ENCODE measurements at regions not wholly inside any gene's neighbourhood (a gene's known extent, or its start where the extent isn't known, plus 50 kb on each side); places are given as distances from the start of the nearest gene placed in this dataset.

- no peak for TF ChIP-seq CTCF (IDR thresholded peaks at IDR 0.05; ENCODE audit: low read depth, low read length)
- in situ Hi-C loops (cut with HindIII; ENCODE audit: low sequenced_read_pairs) = no loop called here
- H3K4me3 ChIP-seq (ENCODE audit: low read depth, low read length) = no peak overlapping the region
- DNase-seq (ENCODE audit: low read depth, low spot score) = no peak
These were observed 97.4 kb upstream of the TBL1X start for GRCh38 chrX:9367421-9367820.

GRCh38 chrX:9368262-9368661 is 96.6 kb upstream of the TBL1X start:
- no peak for TF ChIP-seq CTCF (IDR thresholded peaks at IDR 0.05; ENCODE audit: low read depth, low read length)
- no peak overlapping the region for H3K4me3 ChIP-seq (ENCODE audit: low read depth, low read length)
- no peak for DNase-seq (ENCODE audit: low read depth, low spot score)
- in situ Hi-C loops (cut with HindIII; ENCODE audit: low sequenced_read_pairs) = no loop called here

GRCh38 chrX:9369802-9370291 is 95.0 kb upstream of the TBL1X start:
- in situ Hi-C loops (cut with HindIII; ENCODE audit: low sequenced_read_pairs) = no loop called here
- TF ChIP-seq CTCF (IDR thresholded peaks at IDR 0.05; ENCODE audit: low read depth, low read length) = no peak
- H3K4me3 ChIP-seq (ENCODE audit: low read depth, low read length) = no peak overlapping the region
- peak; percentile 42 for DNase-seq (ENCODE audit: low read depth, low spot score)

GRCh38 chrX:9370893-9371292 is 94.0 kb upstream of the TBL1X start:
- DNase-seq (ENCODE audit: low read depth, low spot score) = peak; percentile 47
- H3K4me3 ChIP-seq (ENCODE audit: low read depth, low read length) = no peak overlapping the region
- in situ Hi-C loops (cut with HindIII; ENCODE audit: low sequenced_read_pairs) = no loop called here
- no peak for TF ChIP-seq CTCF (IDR thresholded peaks at IDR 0.05; ENCODE audit: low read depth, low read length)

GRCh38 chrX:9372866-9373265 is 92.0 kb upstream of the TBL1X start:
- no peak for DNase-seq (ENCODE audit: low read depth, low spot score)
- TF ChIP-seq CTCF (IDR thresholded peaks at IDR 0.05; ENCODE audit: low read depth, low read length) = no peak
- H3K4me3 ChIP-seq (ENCODE audit: low read depth, low read length) = no peak overlapping the region
- in situ Hi-C loops (cut with HindIII; ENCODE audit: low sequenced_read_pairs) = no loop called here

GRCh38 chrX:9373789-9374188 is 91.1 kb upstream of the TBL1X start:
- TF ChIP-seq CTCF (IDR thresholded peaks at IDR 0.05; ENCODE audit: low read depth, low read length) = no peak
- in situ Hi-C loops (cut with HindIII; ENCODE audit: low sequenced_read_pairs) = no loop called here
- DNase-seq (ENCODE audit: low read depth, low spot score) = no peak

GRCh38 chrX:9374555-9374954 is 90.3 kb upstream of the TBL1X start:
- no peak for TF ChIP-seq CTCF (IDR thresholded peaks at IDR 0.05; ENCODE audit: low read depth, low read length)
- no peak for DNase-seq (ENCODE audit: low read depth, low spot score)
- in situ Hi-C loops (cut with HindIII; ENCODE audit: low sequenced_read_pairs) = no loop called here
- H3K4me3 ChIP-seq (ENCODE audit: low read depth, low read length) = no peak overlapping the region

More at GRCh38 chrX:9373789-9374188, 91.1 kb upstream of the TBL1X start:
- no peak overlapping the region for H3K4me3 ChIP-seq (ENCODE audit: low read depth, low read length)

Data from astrocyte of the spinal cord (primary cell).